ENCODE measurements at regions not wholly inside any gene's neighbourhood (a gene's known extent, or its start where the extent isn't known, plus 50 kb on each side); places are given as distances from the start of the nearest gene placed in this dataset.

GRCh38 chr6:56869346-56869745 lies 85.6 kb upstream of the BEND6 start:
- no peak for TF ChIP-seq CTCF (IDR thresholded peaks at IDR 0.05; ENCODE audit: unreplicated experiment)
- Mint-ChIP-seq H3K36me3 (ENCODE audit: insufficient read depth, unreplicated experiment) (peaks cover 1% of the 10 kb centered on the region), H3K27ac (ENCODE audit: low read depth, unreplicated experiment) (peak overlapping the region; percentile 72), H3K4me3 (ENCODE audit: unreplicated experiment) (no peak overlapping the region), H3K4me1 (ENCODE audit: insufficient read depth, unreplicated experiment) (peaks cover 16% of the 10 kb centered on the region), H3K9me3 (ENCODE audit: unreplicated experiment) (no peaks in the 10 kb centered on the region), H3K27me3 (ENCODE audit: insufficient read depth, unreplicated experiment) (no peaks in the 10 kb centered on the region)
- intact Hi-C loops (cut with micrococcal nuclease): no loop called here
- no TSS peak for BruUV-seq (replicated peaks)
- ChIA-PET POLR2A (interaction anchor here (0.6 to 1.4 kb wide), 5 partner anchors 21 to 1479 kb away, joined by 3 to 5 read pairs (median 4); no protein-coding TSS in a partner anchor), CTCF (interaction anchor here (0.6 to 11.3 kb wide), 6 partner anchors 9 to 461 kb away, joined by 3 to 84 read pairs (median 3); partner anchors contain the start of gene PRIM2)
- no peak for DNase-seq (ENCODE audit: unreplicated experiment)

GRCh38 chr6:56868687-56869086 lies 86.2 kb upstream of the BEND6 start:
- H3K27ac Mint-ChIP-seq (ENCODE audit: low read depth, unreplicated experiment): peak overlapping the region; percentile 72
- intact Hi-C loops (cut with micrococcal nuclease): no loop called here
- peak; percentile 73 for DNase-seq (ENCODE audit: unreplicated experiment)
- no peak for TF ChIP-seq CTCF (IDR thresholded peaks at IDR 0.05; ENCODE audit: unreplicated experiment)
- POLR2A ChIA-PET: interaction anchor here (0.6 to 1.4 kb wide), 5 partner anchors 22 to 1480 kb away, joined by 3 to 5 read pairs (median 4); no protein-coding TSS in a partner anchor
- CTCF ChIA-PET: interaction anchor here (0.6 to 11.3 kb wide), 4 partner anchors 16 to 462 kb away, joined by 3 to 84 read pairs (median 4); partner anchors contain the start of gene PRIM2
- peaks cover 22% of the 10 kb centered on the region for H3K4me1 Mint-ChIP-seq (ENCODE audit: insufficient read depth, unreplicated experiment)
- BruUV-seq (replicated peaks): no TSS peak
- no peaks in the 10 kb centered on the region for H3K9me3 Mint-ChIP-seq (ENCODE audit: unreplicated experiment)
- H3K4me3 Mint-ChIP-seq (ENCODE audit: unreplicated experiment): no peak overlapping the region
- H3K27me3 Mint-ChIP-seq (ENCODE audit: insufficient read depth, unreplicated experiment): no peaks in the 10 kb centered on the region
- H3K36me3 Mint-ChIP-seq (ENCODE audit: insufficient read depth, unreplicated experiment): no peaks in the 10 kb centered on the region

GRCh38 chr6:56866917-56867522 lies 87.9 kb upstream of the BEND6 start:
- Mint-ChIP-seq H3K9me3 (ENCODE audit: unreplicated experiment) (no peaks in the 10 kb centered on the region), H3K4me1 (ENCODE audit: insufficient read depth, unreplicated experiment) (peaks cover 39% of the 10 kb centered on the region), H3K27ac (ENCODE audit: low read depth, unreplicated experiment) (peak overlapping the region; percentile 11), H3K27me3 (ENCODE audit: insufficient read depth, unreplicated experiment) (no peaks in the 10 kb centered on the region), H3K4me3 (ENCODE audit: unreplicated experiment) (no peak overlapping the region), H3K36me3 (ENCODE audit: insufficient read depth, unreplicated experiment) (no peaks in the 10 kb centered on the region)
- ChIA-PET CTCF (interaction anchor here (0.7 to 11.3 kb wide), 5 partner anchors 14 to 264 kb away, joined by 3 to 84 read pairs (median 3); no protein-coding TSS in a partner anchor), POLR2A (interaction anchor here (0.6 to 1.5 kb wide), 5 partner anchors 16 to 176 kb away, joined by 3 to 4 read pairs (median 3); no protein-coding TSS in a partner anchor)
- intact Hi-C loops (cut with micrococcal nuclease): no loop called here
- DNase-seq (ENCODE audit: unreplicated experiment): peak; percentile 58
- no TSS peak for BruUV-seq (replicated peaks)
- no peak for TF ChIP-seq CTCF (IDR thresholded peaks at IDR 0.05; ENCODE audit: unreplicated experiment)

GRCh38 chr6:56865081-56865875 lies 89.6 kb upstream of the BEND6 start:
- H3K27me3 Mint-ChIP-seq (ENCODE audit: insufficient read depth, unreplicated experiment): no peaks in the 10 kb centered on the region
- DNase-seq (ENCODE audit: unreplicated experiment): no peak
- H3K9me3 Mint-ChIP-seq (ENCODE audit: unreplicated experiment): no peaks in the 10 kb centered on the region
- peak overlapping the region; percentile 77 for H3K27ac Mint-ChIP-seq (ENCODE audit: low read depth, unreplicated experiment)
- H3K36me3 Mint-ChIP-seq (ENCODE audit: insufficient read depth, unreplicated experiment): no peaks in the 10 kb centered on the region
- ChIA-PET POLR2A (interaction anchor here (0.6 to 2.3 kb wide), 6 partner anchors 9 to 402 kb away, joined by 3 to 7 read pairs (median 3); no protein-coding TSS in a partner anchor), CTCF (interaction anchor here (0.6 to 11.3 kb wide), 6 partner anchors 9 to 436 kb away, joined by 3 to 84 read pairs (median 4); no protein-coding TSS in a partner anchor)
- no TSS peak for BruUV-seq (replicated peaks)
- intact Hi-C loops (cut with micrococcal nuclease): no loop called here
- H3K4me3 Mint-ChIP-seq (ENCODE audit: unreplicated experiment): no peak overlapping the region
- no peak for TF ChIP-seq CTCF (IDR thresholded peaks at IDR 0.05; ENCODE audit: unreplicated experiment)
- peaks cover 45% of the 10 kb centered on the region for H3K4me1 Mint-ChIP-seq (ENCODE audit: insufficient read depth, unreplicated experiment)

Measured in MCF 10A (cell line).